GM12892 (cell line): ENCODE measurements at regions not wholly inside any gene's neighbourhood (a gene's known extent, or its start where the extent isn't known, plus 50 kb on each side); places are given as distances from the start of the nearest gene placed in this dataset.
"Not testable (repeated sequence)": the region's sequence is repeated elsewhere in the genome, so short reads cannot be mapped to it uniquely, and the experiment has no call there.

Experiments used
- POLR2A ChIP-seq: IDR thresholded peaks from 2 replicates; pipeline ENCODE4 v1.6.1; 2011; ENCODE audit warnings: low read depth, low read length, control low read depth
- POLR2AphosphoS5 ChIP-seq: IDR thresholded peaks from 2 replicates; pipeline ENCODE4 v1.6.1; 2011; ENCODE audit warnings: low read depth, low read length, control low read depth

- not testable (repeated sequence) for TF ChIP-seq POLR2A, POLR2AphosphoS5
These were observed 194.1 kb downstream of the PTBP2 start for GRCh38 chr1:96915701-96916100.
